ENCODE measurements at regions not wholly inside any gene's neighbourhood (a gene's known extent, or its start where the extent isn't known, plus 50 kb on each side); places are given as distances from the start of the nearest gene placed in this dataset.

- TF ChIP-seq CTCF (conservative IDR thresholded peaks at IDR 0.05; ENCODE audit: low read depth, low read length) (no peak), EZH2 (IDR thresholded peaks at IDR 0.05; ENCODE audit: borderline replicate concordance, low read depth, low read length, poor library complexity, severe bottlenecking) (no peak)
Measured at GRCh38 chr5:114565139-114565538, 203.3 kb downstream of the KCNN2 start.

Measured in A673 (cell line).